ENCODE measurements at regions not wholly inside any gene's neighbourhood (a gene's known extent, or its start where the extent isn't known, plus 50 kb on each side); places are given as distances from the start of the nearest gene placed in this dataset.

GRCh38 chr6:26214803-26215584, 127.8 kb downstream of the HFE start:
- Mint-ChIP-seq H3K27ac (peak overlapping the region; percentile 42), H3K36me3 (ENCODE audit: low read depth) (no peaks in the 10 kb centered on the region), H3K4me1 (ENCODE audit: low read depth) (peaks cover 11% of the 10 kb centered on the region), H3K27me3 (no peaks in the 10 kb centered on the region), H3K9me3 (no peaks in the 10 kb centered on the region), H3K4me3 (no peak overlapping the region)
- ChIA-PET CTCF (interaction anchor here (0.9 to 2.4 kb wide), 4 partner anchors 9 to 22 kb away, joined by 4 to 13 read pairs (median 6); a partner anchor contains a TSS), POLR2A (interaction anchor here (0.6 to 27.2 kb wide), 30 partner anchors 9 to 1679 kb away, joined by 3 to 883 read pairs (median 13); a partner anchor contains a TSS)
- intact Hi-C loops (cut with micrococcal nuclease): loop anchor here (5.0 kb wide), 1 partner anchor 57 kb away; a partner anchor contains a TSS
- ATAC-seq (no peak), DNase-seq (peak; percentile 27)
- no peak for TF ChIP-seq CTCF (IDR thresholded peaks at IDR 0.05)

- no peaks in the 10 kb centered on the region for H3K27me3 Mint-ChIP-seq
- ChIA-PET CTCF (interaction anchor here (0.9 to 2.4 kb wide), 13 partner anchors 8 to 43 kb away, joined by 3 to 13 read pairs (median 7); a partner anchor contains a TSS), POLR2A (interaction anchor here (0.6 to 27.2 kb wide), 47 partner anchors 10 to 1678 kb away, joined by 3 to 883 read pairs (median 7); a partner anchor contains a TSS)
- H3K4me1 Mint-ChIP-seq (ENCODE audit: low read depth): peaks cover 11% of the 10 kb centered on the region
- DNase-seq: peak; percentile 53
- H3K4me3 Mint-ChIP-seq: no peak overlapping the region
- no peak for TF ChIP-seq CTCF (IDR thresholded peaks at IDR 0.05)
- ATAC-seq: peak; percentile 13
- no peaks in the 10 kb centered on the region for H3K36me3 Mint-ChIP-seq (ENCODE audit: low read depth)
- no peak overlapping the region for H3K27ac Mint-ChIP-seq
- no peaks in the 10 kb centered on the region for H3K9me3 Mint-ChIP-seq
- intact Hi-C loops (cut with micrococcal nuclease): loop anchor here (1.0 to 5.0 kb wide), 3 partner anchors 10 to 57 kb away; a partner anchor contains a TSS
These were observed 128.5 kb downstream of the HFE start for GRCh38 chr6:26215585-26216358.

- no peak for TF ChIP-seq CTCF (IDR thresholded peaks at IDR 0.05)
- Mint-ChIP-seq H3K27ac (no peak overlapping the region), H3K36me3 (ENCODE audit: low read depth) (no peaks in the 10 kb centered on the region), H3K4me3 (no peak overlapping the region), H3K9me3 (no peaks in the 10 kb centered on the region), H3K4me1 (ENCODE audit: low read depth) (peaks cover 11% of the 10 kb centered on the region), H3K27me3 (no peaks in the 10 kb centered on the region)
- DNase-seq (peak; percentile 87), ATAC-seq (peak; percentile 80)
- ChIA-PET POLR2A (interaction anchor here (0.7 to 27.2 kb wide), 50 partner anchors 9 to 1677 kb away, joined by 3 to 883 read pairs (median 6); a partner anchor contains a TSS), CTCF (interaction anchor here (0.7 to 2.4 kb wide), 19 partner anchors 9 to 44 kb away, joined by 3 to 13 read pairs (median 5); a partner anchor contains a TSS)
- intact Hi-C loops (cut with micrococcal nuclease): loop anchor here (1.0 to 5.0 kb wide), 3 partner anchors 11 to 56 kb away; a partner anchor contains a TSS
These were observed 129.2 kb downstream of the HFE start for GRCh38 chr6:26216359-26216885.

- intact Hi-C loops (cut with micrococcal nuclease): loop anchor here (1.0 to 5.0 kb wide), 3 partner anchors 12 to 55 kb away; a partner anchor contains a TSS
- CTCF ChIA-PET: interaction anchor here (0.7 to 2.4 kb wide), 19 partner anchors 8 to 44 kb away, joined by 3 to 13 read pairs (median 5); a partner anchor contains a TSS
- peak; percentile 56 for ATAC-seq
These were observed 129.9 kb downstream of the HFE start for GRCh38 chr6:26216886-26217713.

More at GRCh38 chr6:26216886-26217713, 129.9 kb downstream of the HFE start:
- Mint-ChIP-seq H3K9me3 (no peaks in the 10 kb centered on the region), H3K4me3 (no peak overlapping the region), H3K27me3 (no peaks in the 10 kb centered on the region), H3K4me1 (ENCODE audit: low read depth) (peaks cover 11% of the 10 kb centered on the region), H3K27ac (no peak overlapping the region), H3K36me3 (ENCODE audit: low read depth) (no peaks in the 10 kb centered on the region)
- peak; percentile 61 for TF ChIP-seq CTCF (IDR thresholded peaks at IDR 0.05)
- peak; percentile 91 for DNase-seq
- POLR2A ChIA-PET: interaction anchor here (0.7 to 27.2 kb wide), 46 partner anchors 9 to 1651 kb away, joined by 3 to 883 read pairs (median 7); a partner anchor contains a TSS

Measured in activated CD8-positive, alpha-beta T cell treated with anti-CD3 and anti-CD28 coated beads for 36 hours (primary cell).